ENCODE measurements at regions not wholly inside any gene's neighbourhood (a gene's known extent, or its start where the extent isn't known, plus 50 kb on each side); places are given as distances from the start of the nearest gene placed in this dataset.

- H3K4me2 ChIP-seq (ENCODE audit: low read length) = no peak overlapping the region
- BruUV-seq (replicated peaks) = no TSS peak
Observed at GRCh38 chr5:89996890-89997289, 412.7 kb downstream of the CETN3 start.

GRCh38 chr5:89996335-89996734 is 413.2 kb downstream of the CETN3 start:
- intact Hi-C loops (cut with micrococcal nuclease; ENCODE audit: unreplicated experiment) = no loop called here
- CTCF ChIA-PET (ENCODE audit: unreplicated experiment) = no interaction called here
- no peak overlapping the region for H3K4me3 ChIP-seq (ENCODE audit: low read depth, low read length, poor library complexity, severe bottlenecking)
- no peaks in the 10 kb centered on the region for H3K79me2 ChIP-seq (ENCODE audit: insufficient read depth, low read depth, low read length)
- no peaks in the 10 kb centered on the region for H4K20me1 ChIP-seq (ENCODE audit: insufficient read depth, low read length)
- POLR2A ChIA-PET = no interaction called here
- H2AFZ ChIP-seq (ENCODE audit: low read length) = no peak overlapping the region
- no peaks in the 10 kb centered on the region for H3K9me2 ChIP-seq (ENCODE audit: insufficient read depth, low read length)
- no peak overlapping the region for H3K27ac ChIP-seq (ENCODE audit: low read depth, low read length, poor library complexity, severe bottlenecking)
- BruUV-seq (replicated peaks) = no TSS peak
- H3K9me3 ChIP-seq (ENCODE audit: low read length) = no peaks in the 10 kb centered on the region
- no peaks in the 10 kb centered on the region for H3K4me1 ChIP-seq (ENCODE audit: insufficient read depth, low read length, poor library complexity, severe bottlenecking)
- no peak for DNase-seq (ENCODE audit: low spot score)
- no peaks in the 10 kb centered on the region for H3K36me3 ChIP-seq (ENCODE audit: insufficient read depth, low read length)
- no peak overlapping the region for H3K4me2 ChIP-seq (ENCODE audit: low read length)
- TF ChIP-seq CTCF (conservative IDR thresholded peaks at IDR 0.05; ENCODE audit: low read length) = no peak
- TF ChIP-seq EZH2phosphoT487 (IDR thresholded peaks at IDR 0.05; ENCODE audit: borderline replicate concordance, low read depth, low read length) = no peak

More at GRCh38 chr5:89996890-89997289, 412.7 kb downstream of the CETN3 start:
- no peak overlapping the region for H3K27ac ChIP-seq (ENCODE audit: low read depth, low read length, poor library complexity, severe bottlenecking)
- no peak for TF ChIP-seq CTCF (conservative IDR thresholded peaks at IDR 0.05; ENCODE audit: low read length)
- TF ChIP-seq EZH2phosphoT487 (IDR thresholded peaks at IDR 0.05; ENCODE audit: borderline replicate concordance, low read depth, low read length) = no peak
- no peaks in the 10 kb centered on the region for H4K20me1 ChIP-seq (ENCODE audit: insufficient read depth, low read length)
- ChIA-PET CTCF (ENCODE audit: unreplicated experiment) (no interaction called here), POLR2A (no interaction called here)
- no peak overlapping the region for H2AFZ ChIP-seq (ENCODE audit: low read length)
- no peak overlapping the region for H3K4me3 ChIP-seq (ENCODE audit: low read depth, low read length, poor library complexity, severe bottlenecking)
- no peaks in the 10 kb centered on the region for H3K36me3 ChIP-seq (ENCODE audit: insufficient read depth, low read length)
- H3K4me1 ChIP-seq (ENCODE audit: insufficient read depth, low read length, poor library complexity, severe bottlenecking) = no peaks in the 10 kb centered on the region
- no peaks in the 10 kb centered on the region for H3K79me2 ChIP-seq (ENCODE audit: insufficient read depth, low read depth, low read length)
- no peaks in the 10 kb centered on the region for H3K9me3 ChIP-seq (ENCODE audit: low read length)
- intact Hi-C loops (cut with micrococcal nuclease; ENCODE audit: unreplicated experiment) = no loop called here
- H3K9me2 ChIP-seq (ENCODE audit: insufficient read depth, low read length) = no peaks in the 10 kb centered on the region
- DNase-seq (ENCODE audit: low spot score) = no peak

- no TSS peak for BruUV-seq (replicated peaks)
- H3K9me3 ChIP-seq (ENCODE audit: low read length) = no peaks in the 10 kb centered on the region
- ChIA-PET POLR2A (interaction anchor here (1.0 kb wide), 1 partner anchor 9 kb away, joined by 3 read pairs; no protein-coding TSS in a partner anchor), CTCF (ENCODE audit: unreplicated experiment) (no interaction called here)
- no peaks in the 10 kb centered on the region for H3K9me2 ChIP-seq (ENCODE audit: insufficient read depth, low read length)
- H3K36me3 ChIP-seq (ENCODE audit: insufficient read depth, low read length) = no peaks in the 10 kb centered on the region
- no peaks in the 10 kb centered on the region for H4K20me1 ChIP-seq (ENCODE audit: insufficient read depth, low read length)
- DNase-seq (ENCODE audit: low spot score) = no peak
- no peak overlapping the region for H2AFZ ChIP-seq (ENCODE audit: low read length)
- intact Hi-C loops (cut with micrococcal nuclease; ENCODE audit: unreplicated experiment) = no loop called here
- no peak overlapping the region for H3K4me3 ChIP-seq (ENCODE audit: low read depth, low read length, poor library complexity, severe bottlenecking)
- no peak overlapping the region for H3K27ac ChIP-seq (ENCODE audit: low read depth, low read length, poor library complexity, severe bottlenecking)
- TF ChIP-seq EZH2phosphoT487 (IDR thresholded peaks at IDR 0.05; ENCODE audit: borderline replicate concordance, low read depth, low read length) (no peak), CTCF (conservative IDR thresholded peaks at IDR 0.05; ENCODE audit: low read length) (no peak)
- no peaks in the 10 kb centered on the region for H3K79me2 ChIP-seq (ENCODE audit: insufficient read depth, low read depth, low read length)
- no peaks in the 10 kb centered on the region for H3K4me1 ChIP-seq (ENCODE audit: insufficient read depth, low read length, poor library complexity, severe bottlenecking)
- H3K4me2 ChIP-seq (ENCODE audit: low read length) = no peak overlapping the region
Observed at GRCh38 chr5:89994266-89994665, 415.3 kb downstream of the CETN3 start.

Measured in OCI-LY7 (cell line).